ENCODE measurements at regions not wholly inside any gene's neighbourhood (a gene's known extent, or its start where the extent isn't known, plus 50 kb on each side); places are given as distances from the start of the nearest gene placed in this dataset.

- TF ChIP-seq, protein P1, sequence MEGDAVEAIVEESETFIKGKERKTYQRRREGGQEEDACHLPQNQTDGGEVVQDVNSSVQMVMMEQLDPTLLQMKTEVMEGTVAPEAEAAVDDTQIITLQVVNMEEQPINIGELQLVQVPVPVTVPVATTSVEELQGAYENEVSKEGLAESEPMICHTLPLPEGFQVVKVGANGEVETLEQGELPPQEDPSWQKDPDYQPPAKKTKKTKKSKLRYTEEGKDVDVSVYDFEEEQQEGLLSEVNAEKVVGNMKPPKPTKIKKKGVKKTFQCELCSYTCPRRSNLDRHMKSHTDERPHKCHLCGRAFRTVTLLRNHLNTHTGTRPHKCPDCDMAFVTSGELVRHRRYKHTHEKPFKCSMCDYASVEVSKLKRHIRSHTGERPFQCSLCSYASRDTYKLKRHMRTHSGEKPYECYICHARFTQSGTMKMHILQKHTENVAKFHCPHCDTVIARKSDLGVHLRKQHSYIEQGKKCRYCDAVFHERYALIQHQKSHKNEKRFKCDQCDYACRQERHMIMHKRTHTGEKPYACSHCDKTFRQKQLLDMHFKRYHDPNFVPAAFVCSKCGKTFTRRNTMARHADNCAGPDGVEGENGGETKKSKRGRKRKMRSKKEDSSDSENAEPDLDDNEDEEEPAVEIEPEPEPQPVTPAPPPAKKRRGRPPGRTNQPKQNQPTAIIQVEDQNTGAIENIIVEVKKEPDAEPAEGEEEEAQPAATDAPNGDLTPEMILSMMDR (IDR thresholded peaks at IDR 0.05) = no peak
- TF ChIP-seq POLR2A (IDR thresholded peaks at IDR 0.05) = no peak
Measured at GRCh38 chr21:25170681-25171080, 436.6 kb downstream of the MRPL39 start.
